Loucy (cell line): ENCODE measurements at regions not wholly inside any gene's neighbourhood (a gene's known extent, or its start where the extent isn't known, plus 50 kb on each side); places are given as distances from the start of the nearest gene placed in this dataset.
"Not testable (repeated sequence)": the region's sequence is repeated elsewhere in the genome, so short reads cannot be mapped to it uniquely, and the experiment has no call there.

Experiments
- H2AFZ ChIP-seq: fragments of 200-600 bp; sonication (generic); 2 replicates; pipeline ENCODE4 v1.6.0; 2016; ENCODE audit warnings: antibody characterized with exemption, mild to moderate bottlenecking, low read length, moderate library complexity
- H3F3A ChIP-seq: fragments of 200-600 bp; 2 replicates; pipeline ENCODE4 v1.6.0; 2016; ENCODE audit warnings: antibody characterized with exemption, low read depth, mild to moderate bottlenecking
- H3K27me3 ChIP-seq: fragments of 200-600 bp; sonication (generic); 2 replicates; pipeline ENCODE4 v1.6.1; 2014; ENCODE audit warnings: low read length, mild to moderate bottlenecking; ENCODE audit not compliant: insufficient read depth, poor library complexity, severe bottlenecking
- H3K36me3 ChIP-seq: fragments of 200-600 bp; sonication (generic); 2 replicates; pipeline ENCODE4 v1.6.1; 2016; ENCODE audit warnings: low read length; ENCODE audit not compliant: insufficient read depth
- H3K4me1 ChIP-seq: fragments of 200-600 bp; sonication (generic); 2 replicates; pipeline ENCODE4 v1.5.1; 2014; ENCODE audit warnings: low read length, mild to moderate bottlenecking; ENCODE audit not compliant: insufficient read depth, poor library complexity, severe bottlenecking
- H3K4me2 ChIP-seq: fragments of 200-600 bp; sonication (generic); 2 replicates; pipeline ENCODE4 v1.6.0; 2014; ENCODE audit warnings: antibody characterized with exemption, low read length, low read depth, mild to moderate bottlenecking; ENCODE audit not compliant: poor library complexity, severe bottlenecking
- H3K4me3 ChIP-seq: fragments of 200-600 bp; sonication (generic); 2 replicates; pipeline ENCODE4 v1.5.1; 2014; ENCODE audit warnings: low read length, mild to moderate bottlenecking, mixed read lengths; ENCODE audit not compliant: poor library complexity, severe bottlenecking
- H3K79me2 ChIP-seq: fragments of 200-600 bp; sonication (generic); 2 replicates; pipeline ENCODE4 v1.6.1; 2014; ENCODE audit warnings: low read length; ENCODE audit not compliant: insufficient read depth
- H3K9ac ChIP-seq: fragments of 200-600 bp; sonication (generic); 2 replicates; pipeline ENCODE4 v1.6.0; 2014; ENCODE audit warnings: mild to moderate bottlenecking, low read depth, low read length, moderate library complexity; ENCODE audit not compliant: poor library complexity, severe bottlenecking
- H3K9me2 ChIP-seq: fragments of 200-600 bp; sonication (generic); replicated peaks from 2 replicates; pipeline ENCODE4 v1.6.1; 2016; ENCODE audit warnings: low read depth, low read length, mixed read lengths
- H3K9me3 ChIP-seq: fragments of 200-600 bp; sonication (generic); 2 replicates; pipeline ENCODE4 v1.6.1; 2014; ENCODE audit warnings: mild to moderate bottlenecking, antibody characterized with exemption, low read length, low read depth; ENCODE audit not compliant: insufficient read depth
- H4K20me1 ChIP-seq: fragments of 200-600 bp; sonication (generic); 2 replicates; pipeline ENCODE4 v1.6.0; 2014; ENCODE audit warnings: antibody characterized with exemption, low read length, mild to moderate bottlenecking; ENCODE audit not compliant: insufficient read depth, poor library complexity, severe bottlenecking
- CTCF ChIP-seq: fragments of 200-600 bp; sonication (generic); conservative IDR thresholded peaks from 2 replicates; pipeline ENCODE4 v1.5.1; 2014; ENCODE audit warnings: mild to moderate bottlenecking, antibody characterized with exemption, low read length
- EZH2phosphoT487 ChIP-seq: fragments of 200-600 bp; IDR thresholded peaks from 2 replicates; pipeline ENCODE4 v1.6.1; 2018; ENCODE audit warnings: antibody characterized with exemption, mild to moderate bottlenecking, moderate library complexity, borderline replicate concordance

GRCh38 chr12:105476616-105477015 is 146.1 kb downstream of the C12orf75 start:
- Histone ChIP-seq H3K4me3 (no peak overlapping the region), H4K20me1 (no peaks in the 10 kb centered on the region), H3K4me1 (no peaks in the 10 kb centered on the region), H3K27me3 (no peaks in the 10 kb centered on the region), H3K79me2 (no peaks in the 10 kb centered on the region), H3K36me3 (no peaks in the 10 kb centered on the region), H2AFZ (no peak overlapping the region), H3F3A (no peaks in the 10 kb centered on the region), H3K9me3 (no peaks in the 10 kb centered on the region), H3K9me2 (no peaks in the 10 kb centered on the region), H3K9ac (no peak overlapping the region), H3K4me2 (no peak overlapping the region)
- no peak for TF ChIP-seq EZH2phosphoT487
- no peak for TF ChIP-seq CTCF

GRCh38 chr12:105477873-105478272 is 147.4 kb downstream of the C12orf75 start:
- no peaks in the 10 kb centered on the region for H3K9me3 ChIP-seq
- TF ChIP-seq EZH2phosphoT487 (no peak), CTCF (no peak)

GRCh38 chr12:105478788-105479187 is 148.3 kb downstream of the C12orf75 start:
- H3K36me3 ChIP-seq, H3K9me3 ChIP-seq, H3F3A ChIP-seq, H3K27me3 ChIP-seq, H2AFZ ChIP-seq, H3K79me2 ChIP-seq, H3K4me2 ChIP-seq, H3K9me2 ChIP-seq, H3K4me3 ChIP-seq, H3K9ac ChIP-seq, H4K20me1 ChIP-seq, H3K4me1 ChIP-seq: not testable (repeated sequence)

More at GRCh38 chr12:105477873-105478272, 147.4 kb downstream of the C12orf75 start:
- Histone ChIP-seq H3K9me2 (no peaks in the 10 kb centered on the region), H3K4me2 (no peak overlapping the region), H3K4me3 (no peak overlapping the region), H3K36me3 (no peaks in the 10 kb centered on the region), H3K4me1 (no peaks in the 10 kb centered on the region), H3F3A (no peaks in the 10 kb centered on the region), H3K79me2 (no peaks in the 10 kb centered on the region), H3K27me3 (no peaks in the 10 kb centered on the region), H3K9ac (no peak overlapping the region), H4K20me1 (no peaks in the 10 kb centered on the region), H2AFZ (no peak overlapping the region)

GRCh38 chr12:105479710-105480109 is 149.2 kb downstream of the C12orf75 start:
- Histone ChIP-seq H2AFZ (no peak overlapping the region), H3F3A (no peaks in the 10 kb centered on the region), H4K20me1 (no peaks in the 10 kb centered on the region), H3K9me3 (no peaks in the 10 kb centered on the region), H3K4me3 (no peak overlapping the region), H3K4me2 (no peak overlapping the region), H3K79me2 (no peaks in the 10 kb centered on the region), H3K4me1 (no peaks in the 10 kb centered on the region), H3K9ac (no peak overlapping the region), H3K27me3 (no peaks in the 10 kb centered on the region), H3K36me3 (no peaks in the 10 kb centered on the region), H3K9me2 (no peaks in the 10 kb centered on the region)
- TF ChIP-seq EZH2phosphoT487, result no peak
- no peak for TF ChIP-seq CTCF
